ENCODE measurements at regions not wholly inside any gene's neighbourhood (a gene's known extent, or its start where the extent isn't known, plus 50 kb on each side); places are given as distances from the start of the nearest gene placed in this dataset.
A peak's percentile ranks its signal among the peaks of the same experiment; 100 is the strongest.

GRCh38 chr6:166106076-166106686 lies 61.5 kb downstream of the TBXT start:
- H3K27ac ChIP-seq (ENCODE audit: low read length): no peak overlapping the region
- H3K9me3 ChIP-seq (ENCODE audit: control insufficient read depth in 1 of 2, low read length in 2 of 2): peaks cover 3 to 6% of the 10 kb centered on the region in 2 donors
- H3K4me1 ChIP-seq (ENCODE audit: control insufficient read depth in 1 of 2, insufficient read depth in 2 of 2, low read length in 2 of 2): no peaks in the 10 kb centered on the region
- H3K4me3 ChIP-seq (ENCODE audit: low read depth in 1 of 2, low read length in 2 of 2): no peak overlapping the region
- H3K36me3 ChIP-seq (ENCODE audit: control insufficient read depth in 1 of 2, insufficient read depth in 2 of 2, low read length in 2 of 2): no peaks in the 10 kb centered on the region
- no peaks in the 10 kb centered on the region for H3K27me3 ChIP-seq (ENCODE audit: low read depth, low read length)

GRCh38 chr6:166105341-166106075 lies 62.1 kb downstream of the TBXT start:
- Histone ChIP-seq H3K27ac (ENCODE audit: low read length) (no peak overlapping the region), H3K4me3 (ENCODE audit: low read depth in 1 of 2, low read length in 2 of 2) (no peak overlapping the region), H3K27me3 (ENCODE audit: low read depth, low read length) (no peaks in the 10 kb centered on the region), H3K4me1 (ENCODE audit: control insufficient read depth in 1 of 2, insufficient read depth in 2 of 2, low read length in 2 of 2) (no peaks in the 10 kb centered on the region), H3K36me3 (ENCODE audit: control insufficient read depth in 1 of 2, insufficient read depth in 2 of 2, low read length in 2 of 2) (no peaks in the 10 kb centered on the region), H3K9me3 (ENCODE audit: control insufficient read depth in 1 of 2, low read length in 2 of 2) (peaks cover 3 to 6% of the 10 kb centered on the region in 2 donors)

GRCh38 chr6:166104872-166105271 lies 62.8 kb downstream of the TBXT start:
- H3K36me3 ChIP-seq (ENCODE audit: control insufficient read depth in 1 of 2, insufficient read depth in 2 of 2, low read length in 2 of 2): no peaks in the 10 kb centered on the region
- H3K9me3 ChIP-seq (ENCODE audit: control insufficient read depth in 1 of 2, low read length in 2 of 2): peaks cover 3 to 6% of the 10 kb centered on the region in 2 donors
- H3K27ac ChIP-seq (ENCODE audit: low read length): no peak overlapping the region
- H3K27me3 ChIP-seq (ENCODE audit: low read depth, low read length): no peaks in the 10 kb centered on the region
- H3K4me1 ChIP-seq (ENCODE audit: control insufficient read depth in 1 of 2, insufficient read depth in 2 of 2, low read length in 2 of 2): no peaks in the 10 kb centered on the region
- no peak overlapping the region for H3K4me3 ChIP-seq (ENCODE audit: low read depth in 1 of 2, low read length in 2 of 2)

GRCh38 chr6:166104107-166104506 lies 63.5 kb downstream of the TBXT start:
- H3K4me3 ChIP-seq (ENCODE audit: low read depth in 1 of 2, low read length in 2 of 2): no peak overlapping the region
- no peaks in the 10 kb centered on the region for H3K4me1 ChIP-seq (ENCODE audit: control insufficient read depth in 1 of 2, insufficient read depth in 2 of 2, low read length in 2 of 2)
- H3K27ac ChIP-seq (ENCODE audit: low read length): no peak overlapping the region
- no peaks in the 10 kb centered on the region for H3K27me3 ChIP-seq (ENCODE audit: low read depth, low read length)
- peaks cover 3 to 6% of the 10 kb centered on the region in 2 donors for H3K9me3 ChIP-seq (ENCODE audit: control insufficient read depth in 1 of 2, low read length in 2 of 2)
- no peaks in the 10 kb centered on the region for H3K36me3 ChIP-seq (ENCODE audit: control insufficient read depth in 1 of 2, insufficient read depth in 2 of 2, low read length in 2 of 2)

- no peaks in the 10 kb centered on the region for H3K27me3 ChIP-seq (ENCODE audit: low read depth, low read length)
- no peaks in the 10 kb centered on the region for H3K4me1 ChIP-seq (ENCODE audit: control insufficient read depth in 1 of 2, insufficient read depth in 2 of 2, low read length in 2 of 2)
- H3K4me3 ChIP-seq (ENCODE audit: low read depth in 1 of 2, low read length in 2 of 2): no peak overlapping the region
- no peak overlapping the region for H3K27ac ChIP-seq (ENCODE audit: low read length)
- peaks cover 3 to 6% of the 10 kb centered on the region in 2 donors for H3K9me3 ChIP-seq (ENCODE audit: control insufficient read depth in 1 of 2, low read length in 2 of 2)
- H3K36me3 ChIP-seq (ENCODE audit: control insufficient read depth in 1 of 2, insufficient read depth in 2 of 2, low read length in 2 of 2): no peaks in the 10 kb centered on the region
Observed at GRCh38 chr6:166101819-166102419, 65.7 kb downstream of the TBXT start.

GRCh38 chr6:166097914-166098522 lies 69.6 kb downstream of the TBXT start:
- Histone ChIP-seq H3K27me3 (ENCODE audit: low read depth, low read length) (no peaks in the 10 kb centered on the region), H3K4me3 (ENCODE audit: low read depth in 1 of 2, low read length in 2 of 2) (peak overlapping the region; percentile 32 to 58), H3K36me3 (ENCODE audit: control insufficient read depth in 1 of 2, insufficient read depth in 2 of 2, low read length in 2 of 2) (no peaks in the 10 kb centered on the region), H3K9me3 (ENCODE audit: control insufficient read depth in 1 of 2, low read length in 2 of 2) (peaks cover 3 to 6% of the 10 kb centered on the region in 2 donors), H3K4me1 (ENCODE audit: control insufficient read depth in 1 of 2, insufficient read depth in 2 of 2, low read length in 2 of 2) (no peaks in the 10 kb centered on the region), H3K27ac (ENCODE audit: low read length) (no peak overlapping the region)

GRCh38 chr6:166087852-166088251 lies 79.8 kb downstream of the TBXT start:
- Histone ChIP-seq H3K27ac (ENCODE audit: low read length) (no peak overlapping the region), H3K36me3 (ENCODE audit: control insufficient read depth in 1 of 2, insufficient read depth in 2 of 2, low read length in 2 of 2) (no peaks in the 10 kb centered on the region), H3K4me3 (ENCODE audit: low read depth in 1 of 2, low read length in 2 of 2) (no peak overlapping the region), H3K4me1 (ENCODE audit: control insufficient read depth in 1 of 2, insufficient read depth in 2 of 2, low read length in 2 of 2) (no peaks in the 10 kb centered on the region), H3K9me3 (ENCODE audit: control insufficient read depth in 1 of 2, low read length in 2 of 2) (no peaks in the 10 kb centered on the region), H3K27me3 (ENCODE audit: low read depth, low read length) (no peaks in the 10 kb centered on the region)

GRCh38 chr6:166087246-166087645 lies 80.4 kb downstream of the TBXT start:
- no peaks in the 10 kb centered on the region for H3K27me3 ChIP-seq (ENCODE audit: low read depth, low read length)
- no peak overlapping the region for H3K4me3 ChIP-seq (ENCODE audit: low read depth in 1 of 2, low read length in 2 of 2)
- no peak overlapping the region for H3K27ac ChIP-seq (ENCODE audit: low read length)
- no peaks in the 10 kb centered on the region for H3K36me3 ChIP-seq (ENCODE audit: control insufficient read depth in 1 of 2, insufficient read depth in 2 of 2, low read length in 2 of 2)
- H3K4me1 ChIP-seq (ENCODE audit: control insufficient read depth in 1 of 2, insufficient read depth in 2 of 2, low read length in 2 of 2): no peaks in the 10 kb centered on the region
- no peaks in the 10 kb centered on the region for H3K9me3 ChIP-seq (ENCODE audit: control insufficient read depth in 1 of 2, low read length in 2 of 2)

- no peaks in the 10 kb centered on the region for H3K27me3 ChIP-seq (ENCODE audit: low read depth, low read length)
- no peaks in the 10 kb centered on the region for H3K36me3 ChIP-seq (ENCODE audit: control insufficient read depth in 1 of 2, insufficient read depth in 2 of 2, low read length in 2 of 2)
- no peak overlapping the region for H3K4me3 ChIP-seq (ENCODE audit: low read depth in 1 of 2, low read length in 2 of 2)
- no peak overlapping the region for H3K27ac ChIP-seq (ENCODE audit: low read length)
- no peaks in the 10 kb centered on the region for H3K4me1 ChIP-seq (ENCODE audit: control insufficient read depth in 1 of 2, insufficient read depth in 2 of 2, low read length in 2 of 2)
- no peaks in the 10 kb centered on the region for H3K9me3 ChIP-seq (ENCODE audit: control insufficient read depth in 1 of 2, low read length in 2 of 2)
Observed at GRCh38 chr6:166085500-166085899, 82.2 kb downstream of the TBXT start.

- Histone ChIP-seq H3K36me3 (ENCODE audit: control insufficient read depth in 1 of 2, insufficient read depth in 2 of 2, low read length in 2 of 2) (no peaks in the 10 kb centered on the region), H3K27me3 (ENCODE audit: low read depth, low read length) (no peaks in the 10 kb centered on the region), H3K4me3 (ENCODE audit: low read depth in 1 of 2, low read length in 2 of 2) (no peak overlapping the region), H3K27ac (ENCODE audit: low read length) (no peak overlapping the region), H3K4me1 (ENCODE audit: control insufficient read depth in 1 of 2, insufficient read depth in 2 of 2, low read length in 2 of 2) (no peaks in the 10 kb centered on the region), H3K9me3 (ENCODE audit: control insufficient read depth in 1 of 2, low read length in 2 of 2) (no peaks in the 10 kb centered on the region)
Observed at GRCh38 chr6:166084951-166085350, 82.7 kb downstream of the TBXT start.

- Histone ChIP-seq H3K36me3 (ENCODE audit: control insufficient read depth in 1 of 2, insufficient read depth in 2 of 2, low read length in 2 of 2) (no peaks in the 10 kb centered on the region), H3K4me3 (ENCODE audit: low read depth in 1 of 2, low read length in 2 of 2) (no peak overlapping the region), H3K27ac (ENCODE audit: low read length) (no peak overlapping the region), H3K9me3 (ENCODE audit: control insufficient read depth in 1 of 2, low read length in 2 of 2) (no peaks in the 10 kb centered on the region), H3K27me3 (ENCODE audit: low read depth, low read length) (no peaks in the 10 kb centered on the region), H3K4me1 (ENCODE audit: control insufficient read depth in 1 of 2, insufficient read depth in 2 of 2, low read length in 2 of 2) (no peaks in the 10 kb centered on the region)
Observed at GRCh38 chr6:166079841-166080240, 87.8 kb downstream of the TBXT start.

Measured in muscle layer of duodenum (tissue), 2 donors.